ENCODE measurements at regions not wholly inside any gene's neighbourhood (a gene's known extent, or its start where the extent isn't known, plus 50 kb on each side); places are given as distances from the start of the nearest gene placed in this dataset.

DNA sequence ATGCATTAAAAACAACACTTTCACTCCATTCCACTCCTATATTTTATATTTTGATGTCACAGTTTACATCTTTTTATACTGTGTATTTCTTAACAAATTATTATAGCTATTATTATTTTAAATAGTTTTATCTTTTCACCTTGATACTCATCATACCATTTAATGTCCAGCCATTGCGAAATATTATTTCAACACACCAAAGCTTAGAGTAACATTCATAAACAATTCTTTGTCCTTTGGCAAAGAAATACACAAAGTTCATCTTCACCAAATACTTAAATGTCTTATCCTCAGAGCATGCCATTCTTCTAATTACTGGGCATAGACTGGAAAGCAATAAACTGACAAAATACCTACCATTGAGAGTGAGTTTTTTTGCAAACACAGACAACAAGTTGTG, 1963.4 kb upstream of the FLRT2 start:
- TF ChIP-seq, protein P1, sequence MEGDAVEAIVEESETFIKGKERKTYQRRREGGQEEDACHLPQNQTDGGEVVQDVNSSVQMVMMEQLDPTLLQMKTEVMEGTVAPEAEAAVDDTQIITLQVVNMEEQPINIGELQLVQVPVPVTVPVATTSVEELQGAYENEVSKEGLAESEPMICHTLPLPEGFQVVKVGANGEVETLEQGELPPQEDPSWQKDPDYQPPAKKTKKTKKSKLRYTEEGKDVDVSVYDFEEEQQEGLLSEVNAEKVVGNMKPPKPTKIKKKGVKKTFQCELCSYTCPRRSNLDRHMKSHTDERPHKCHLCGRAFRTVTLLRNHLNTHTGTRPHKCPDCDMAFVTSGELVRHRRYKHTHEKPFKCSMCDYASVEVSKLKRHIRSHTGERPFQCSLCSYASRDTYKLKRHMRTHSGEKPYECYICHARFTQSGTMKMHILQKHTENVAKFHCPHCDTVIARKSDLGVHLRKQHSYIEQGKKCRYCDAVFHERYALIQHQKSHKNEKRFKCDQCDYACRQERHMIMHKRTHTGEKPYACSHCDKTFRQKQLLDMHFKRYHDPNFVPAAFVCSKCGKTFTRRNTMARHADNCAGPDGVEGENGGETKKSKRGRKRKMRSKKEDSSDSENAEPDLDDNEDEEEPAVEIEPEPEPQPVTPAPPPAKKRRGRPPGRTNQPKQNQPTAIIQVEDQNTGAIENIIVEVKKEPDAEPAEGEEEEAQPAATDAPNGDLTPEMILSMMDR (conservative IDR thresholded peaks at IDR 0.05; ENCODE audit: low read depth in 2 of 2) = no peak
- no peak for TF ChIP-seq EZH2phosphoT487 (IDR thresholded peaks at IDR 0.05; ENCODE audit: unreplicated experiment)

Measured in GM23338 (cell line).